ENCODE measurements at regions not wholly inside any gene's neighbourhood (a gene's known extent, or its start where the extent isn't known, plus 50 kb on each side); places are given as distances from the start of the nearest gene placed in this dataset.

- DNase-seq: no peak
Observed at GRCh38 chr18:24917767-24918166, 434.2 kb downstream of the ZNF521 start.

DNA sequence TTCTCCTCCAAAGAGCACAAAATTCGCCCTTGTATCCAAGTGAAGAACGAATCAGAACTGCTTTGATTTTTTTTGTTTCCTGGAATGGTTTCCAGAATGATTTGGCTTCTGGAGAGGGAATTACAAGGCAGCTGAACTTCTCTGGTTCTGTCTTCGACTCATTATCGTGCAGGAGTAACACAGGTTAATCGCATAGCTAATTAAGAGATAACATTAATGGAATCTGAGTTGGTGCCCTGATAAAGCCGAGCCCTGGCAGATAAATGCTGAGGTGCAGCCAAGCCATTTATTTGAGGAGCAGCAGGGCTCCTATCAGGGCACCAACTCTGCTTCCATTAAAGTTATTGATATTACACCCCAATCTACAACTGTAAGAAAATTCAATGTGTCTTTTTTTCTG lies 433.7 kb downstream of the ZNF521 start:
- no peak for DNase-seq

- no peak for DNase-seq
Observed at GRCh38 chr18:24919181-24919797, 432.7 kb downstream of the ZNF521 start.

DNA sequence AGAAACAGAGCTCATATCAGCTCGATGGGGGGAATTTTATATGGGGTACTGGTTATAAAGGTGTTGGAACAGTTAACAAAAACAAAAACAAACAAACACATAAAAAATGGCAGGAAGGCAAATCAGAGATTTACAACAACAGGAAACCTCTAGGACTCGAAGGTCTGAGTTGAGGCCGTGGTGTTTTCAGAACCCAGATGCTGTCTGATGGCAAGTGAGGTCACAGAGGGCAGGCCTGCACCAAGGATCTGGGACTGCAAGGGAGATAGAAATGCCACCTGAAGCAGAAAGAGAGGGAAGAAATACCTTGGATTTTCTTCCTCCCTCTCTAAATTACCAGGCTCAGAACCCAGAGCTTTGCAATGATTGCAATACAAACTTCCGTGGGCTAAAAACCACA lies 429.5 kb downstream of the ZNF521 start:
- DNase-seq: no peak

DNA sequence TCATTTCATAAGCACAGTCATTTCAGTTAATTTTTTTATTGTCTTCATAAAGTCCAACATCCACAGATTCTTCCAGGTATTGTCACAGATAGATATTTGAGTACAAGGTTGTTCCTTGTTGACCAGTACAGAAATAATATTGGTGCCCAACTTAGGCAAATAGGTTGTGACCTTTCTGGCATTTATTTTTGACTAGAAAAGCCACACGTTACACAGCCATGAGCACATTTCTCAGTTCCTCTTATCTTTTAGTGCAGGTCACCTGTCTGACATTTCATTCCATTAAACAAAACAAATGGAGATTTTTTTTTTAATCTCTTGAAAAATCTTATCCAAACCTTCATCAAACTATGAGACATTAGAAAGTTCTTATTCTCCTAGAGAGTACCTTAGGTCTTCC lies 428.8 kb downstream of the ZNF521 start:
- DNase-seq: no peak

DNA sequence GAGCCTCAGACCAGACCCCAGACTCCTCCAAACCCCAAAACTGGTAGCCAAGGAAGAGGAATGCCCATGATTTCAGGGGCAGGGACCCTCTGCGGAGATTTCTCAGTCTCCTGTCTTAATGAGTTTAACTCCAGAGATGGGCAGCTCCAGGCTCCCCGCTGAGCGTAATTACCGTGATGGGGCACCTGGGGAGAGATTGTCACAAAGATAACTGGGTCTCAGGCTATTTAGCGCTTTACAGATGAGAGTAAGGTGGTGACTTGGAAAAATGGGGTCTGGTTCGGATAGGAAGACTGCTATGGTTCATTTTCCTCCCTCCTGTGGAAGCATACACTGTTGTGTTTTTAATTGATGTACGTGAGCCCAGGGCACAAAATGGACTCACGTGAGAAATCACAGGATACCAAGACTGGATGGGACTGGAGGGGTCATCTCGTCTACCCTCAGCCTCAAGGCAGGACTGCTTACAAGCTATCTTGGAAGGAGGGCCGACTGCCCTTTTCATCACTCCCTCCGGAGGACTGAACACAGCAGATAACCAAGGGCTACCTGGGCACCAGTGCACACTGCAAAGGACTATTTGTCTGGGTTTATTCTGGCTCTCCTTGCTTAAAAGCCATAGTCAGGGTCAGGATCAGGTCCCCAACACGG lies 427.8 kb downstream of the ZNF521 start:
- no peak for DNase-seq

DNA sequence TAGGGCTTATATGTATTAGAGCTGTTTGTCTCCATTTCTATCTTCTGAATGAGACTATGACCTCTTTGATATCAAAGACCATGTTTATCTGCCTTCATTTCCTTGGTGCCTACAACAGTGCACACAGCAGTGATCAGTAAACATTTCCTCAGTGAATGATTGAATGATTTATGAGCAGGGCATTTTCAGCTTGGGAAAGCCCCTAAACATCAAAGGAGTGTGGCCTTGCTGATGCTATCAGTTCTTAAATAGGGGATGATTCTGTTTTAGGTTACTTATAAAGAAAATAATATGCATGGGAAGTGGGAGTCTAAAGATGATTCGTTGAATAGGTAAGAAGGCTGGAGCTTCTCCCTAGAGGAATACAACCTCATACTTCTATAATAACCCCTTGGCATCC lies 425.3 kb downstream of the ZNF521 start:
- DNase-seq: no peak

- DNase-seq: no peak
Observed at GRCh38 chr18:24928301-24928878, 423.6 kb downstream of the ZNF521 start.

DNA sequence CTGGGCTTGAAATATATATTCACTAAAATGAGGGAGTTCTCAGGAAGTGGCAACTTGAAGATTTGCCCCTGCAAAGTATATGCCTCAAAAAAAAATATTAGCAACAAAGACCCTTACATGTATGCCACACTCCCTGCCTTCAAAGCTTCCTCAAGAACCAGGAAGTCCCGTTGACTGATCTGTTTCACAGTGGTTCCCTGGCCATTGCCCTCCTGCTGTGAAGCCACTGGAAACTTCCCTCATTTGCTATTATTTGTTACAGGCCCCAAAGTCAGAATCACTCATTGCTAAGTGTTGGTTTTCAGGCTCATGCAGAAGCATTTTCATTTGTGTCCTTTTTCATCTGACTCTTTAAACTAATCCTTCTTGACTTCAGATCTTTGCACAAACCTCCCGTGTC lies 421.5 kb downstream of the ZNF521 start:
- DNase-seq: no peak

DNA sequence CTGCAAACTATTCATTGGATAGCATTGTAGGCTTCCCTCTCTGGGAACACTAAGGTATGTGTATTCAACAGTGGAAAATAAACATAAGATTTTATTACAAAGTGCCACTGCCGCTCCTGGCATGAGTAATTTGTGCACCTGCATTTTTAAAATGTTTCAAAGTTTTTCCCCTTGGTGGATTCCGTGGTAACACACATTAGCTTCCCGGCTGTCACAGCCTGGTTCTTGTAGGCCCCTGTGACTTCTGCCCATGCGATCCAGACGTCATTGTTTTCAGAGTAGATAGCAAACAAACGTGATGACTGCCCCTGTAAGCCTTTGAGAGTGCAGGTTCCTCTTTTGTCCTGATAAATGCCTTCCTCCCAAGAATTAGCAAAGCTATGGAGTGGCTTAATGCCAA lies 421.0 kb downstream of the ZNF521 start:
- no peak for DNase-seq

DNA sequence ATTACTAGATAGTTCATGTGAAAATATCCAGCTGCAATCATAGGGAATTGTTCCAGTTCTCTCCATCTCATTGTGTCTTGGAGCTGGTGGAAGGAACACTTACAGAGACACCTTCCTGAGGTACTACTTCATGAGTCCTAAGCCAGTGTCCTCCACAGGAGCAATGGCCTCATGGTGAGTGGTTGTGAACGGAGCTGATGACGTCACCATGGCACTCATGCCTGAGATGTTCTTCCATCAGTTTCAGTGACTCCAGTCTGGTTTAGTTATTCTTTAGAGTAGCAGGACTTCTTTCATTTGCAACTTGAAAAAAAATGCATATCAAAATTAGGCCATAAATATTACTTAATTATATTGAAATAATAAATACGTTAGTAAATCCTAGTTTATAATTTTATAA lies 418.6 kb downstream of the ZNF521 start:
- no peak for DNase-seq

DNA sequence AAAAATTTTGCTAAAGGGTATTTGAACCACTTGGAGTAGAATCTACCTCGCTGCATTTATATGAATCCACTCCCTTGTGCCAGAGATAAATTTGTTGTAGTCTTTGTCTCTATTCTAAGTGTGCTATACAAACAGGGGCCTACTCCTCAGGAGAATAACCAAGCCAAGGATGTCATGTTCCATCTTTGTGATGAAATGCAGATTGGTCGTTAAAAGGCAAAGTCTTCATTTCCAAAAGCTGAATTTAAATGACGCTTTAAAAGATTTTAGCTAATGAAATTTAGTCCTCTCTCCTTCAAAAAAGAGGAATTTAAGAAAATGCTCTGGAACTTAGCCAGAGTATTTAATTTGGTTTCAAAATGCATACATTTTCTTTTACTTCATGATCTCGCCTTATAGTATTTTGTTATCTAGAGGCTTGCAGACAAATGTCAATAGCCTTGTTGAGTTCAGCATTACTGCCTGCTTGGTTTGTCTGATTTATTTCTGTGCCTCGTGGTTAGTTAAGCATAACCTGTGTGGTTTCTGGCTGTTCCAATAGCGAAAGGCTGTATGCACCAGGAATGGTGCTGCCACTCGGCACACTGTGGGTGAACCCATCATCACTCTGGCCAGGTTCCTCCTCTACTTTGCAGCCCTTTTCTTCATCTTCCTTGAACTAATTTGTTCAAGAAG lies 417.6 kb downstream of the ZNF521 start:
- DNase-seq: no peak

DNA sequence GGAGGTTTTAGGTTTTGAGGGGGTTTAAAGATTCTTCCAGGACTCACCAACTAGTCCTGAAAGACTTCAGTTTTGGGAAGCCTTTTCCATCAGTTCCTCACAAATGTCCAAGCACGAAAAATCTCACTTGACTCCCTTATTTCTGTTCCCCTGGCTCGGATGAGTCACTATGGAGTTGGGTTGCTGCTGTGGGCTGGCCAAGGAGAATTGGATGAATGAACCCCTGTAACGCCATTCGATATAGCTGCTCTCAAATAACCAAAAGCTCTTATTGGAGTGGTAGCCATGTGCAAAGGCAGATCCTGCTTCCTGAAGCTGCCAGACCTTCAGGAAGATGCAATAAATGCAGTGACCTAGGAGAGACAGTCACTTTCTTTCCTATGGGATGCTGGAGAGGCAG lies 417.0 kb downstream of the ZNF521 start:
- no peak for DNase-seq

GRCh38 chr18:24935896-24936295 lies 416.1 kb downstream of the ZNF521 start:
- no peak for DNase-seq

DNA sequence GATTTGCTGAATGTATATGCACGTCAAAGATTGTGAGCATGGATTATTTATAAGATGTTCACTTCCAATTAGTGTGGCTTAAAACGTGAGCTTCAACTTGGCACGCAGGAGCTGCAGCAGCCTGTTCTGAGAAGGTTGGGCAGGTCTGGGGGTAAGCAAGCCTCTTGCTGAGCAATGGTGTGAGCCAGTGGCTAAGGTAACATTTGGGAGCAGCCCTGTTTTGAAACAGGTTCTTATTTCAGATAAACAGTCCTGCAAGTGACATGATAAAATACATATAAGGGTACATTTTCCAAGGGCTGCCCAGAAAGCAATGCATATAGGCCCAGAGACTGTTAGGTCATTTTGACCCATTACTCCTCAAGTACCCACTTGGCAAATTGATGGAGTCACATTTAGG lies 415.3 kb downstream of the ZNF521 start:
- DNase-seq: no peak

- no peak for DNase-seq
Observed at GRCh38 chr18:24937639-24938275, 414.2 kb downstream of the ZNF521 start.

DNA sequence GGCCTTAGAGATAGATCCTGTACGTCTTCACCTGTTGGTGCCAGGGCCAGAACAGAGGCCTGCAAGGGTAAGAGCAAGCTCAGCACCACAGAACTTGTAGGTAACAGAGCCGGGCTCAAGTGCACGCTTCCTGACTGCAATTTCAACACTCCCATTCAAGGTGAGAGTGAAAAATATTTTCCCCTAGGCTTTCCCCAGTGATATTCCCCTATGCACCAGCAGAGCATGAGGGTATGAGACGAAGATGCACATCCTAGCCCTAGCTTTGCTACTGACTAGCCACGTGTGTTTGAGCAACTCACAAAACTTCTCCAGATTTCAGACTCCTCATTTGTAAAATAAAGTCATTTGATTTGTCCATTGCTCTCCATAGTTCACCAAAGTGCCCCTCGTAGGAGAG lies 411.6 kb downstream of the ZNF521 start:
- DNase-seq: no peak

- no peak for DNase-seq
Observed at GRCh38 chr18:24941174-24941951, 410.6 kb downstream of the ZNF521 start.

DNA sequence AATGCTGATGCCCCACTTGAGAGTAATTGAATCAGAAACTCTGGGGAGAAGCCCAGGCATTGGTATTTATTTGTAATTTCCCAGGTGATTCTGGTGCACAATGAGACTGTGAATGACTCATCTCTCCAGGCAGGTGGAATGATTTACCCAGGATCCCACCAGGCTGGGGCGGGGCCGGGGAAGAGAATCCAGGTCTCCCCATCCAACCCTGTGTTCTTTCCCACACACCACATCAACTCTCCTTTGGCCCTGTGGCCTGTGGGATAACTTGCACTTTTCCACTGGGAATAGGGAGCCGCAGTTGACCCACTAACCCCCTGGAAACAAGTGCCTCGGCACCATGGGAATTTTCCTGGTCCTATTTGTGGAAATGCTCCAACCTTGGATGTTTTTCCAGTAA lies 409.8 kb downstream of the ZNF521 start:
- DNase-seq: no peak

- DNase-seq: no peak
Observed at GRCh38 chr18:24947521-24948305, 404.3 kb downstream of the ZNF521 start.

DNA sequence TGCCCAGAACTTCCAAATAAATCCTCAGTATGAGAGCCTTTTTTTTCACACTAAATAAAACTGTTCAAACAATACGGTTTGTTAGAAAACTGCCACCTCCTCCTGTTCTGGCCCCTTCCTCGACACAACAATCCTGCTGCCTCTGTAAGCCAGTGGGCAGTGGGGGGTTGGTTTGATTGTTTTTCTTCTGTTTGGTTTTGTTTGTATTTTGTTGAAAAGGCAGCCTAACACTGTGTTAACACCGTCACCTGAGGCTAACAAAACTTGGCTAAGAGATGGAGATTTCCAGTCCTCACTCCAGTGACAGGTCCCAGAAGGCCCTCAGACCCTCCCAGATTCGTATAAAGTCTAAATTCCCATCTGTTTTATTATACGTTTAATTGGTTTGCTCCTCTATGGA lies 402.1 kb downstream of the ZNF521 start:
- no peak for DNase-seq

GRCh38 chr18:24954341-24954740 lies 397.6 kb downstream of the ZNF521 start:
- no peak for DNase-seq
